ENCODE measurements at regions not wholly inside any gene's neighbourhood (a gene's known extent, or its start where the extent isn't known, plus 50 kb on each side); places are given as distances from the start of the nearest gene placed in this dataset.

DNA sequence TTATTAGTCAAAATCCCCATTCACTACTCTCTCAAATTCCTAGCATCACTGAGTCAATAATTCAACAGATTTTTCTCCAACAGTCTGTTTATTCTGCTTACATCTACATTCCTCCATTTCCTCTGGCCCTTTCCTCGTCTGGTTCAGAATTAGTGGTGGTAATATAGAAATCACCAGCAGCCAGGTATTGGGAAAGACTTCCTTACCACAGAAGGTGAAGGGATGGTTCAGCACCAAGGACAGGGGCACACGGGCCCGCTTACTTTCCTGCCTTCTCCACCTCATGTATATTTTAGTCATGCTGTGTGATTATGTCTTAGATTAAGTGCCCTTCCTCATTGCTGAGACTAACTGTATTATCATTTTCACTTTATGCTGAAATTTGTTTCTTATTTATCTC is 70.4 kb upstream of the APBB1IP start:
- CTCF ChIA-PET = no interaction called here
- POLR2A ChIA-PET = no interaction called here
- no peak overlapping the region for H3K4me2 ChIP-seq
- H3K4me1 ChIP-seq = peaks cover 22% of the 10 kb centered on the region
- TF ChIP-seq NFE2L2 (conservative IDR thresholded peaks at IDR 0.05; ENCODE audit: low read length) (no peak), SREBF2 (IDR thresholded peaks at IDR 0.05) (no peak), CEBPB (IDR thresholded peaks at IDR 0.05) (peak in 1 of 2 experiments; percentile 42; a peak in 2 of 4 replicates), CBX8 (IDR thresholded peaks at IDR 0.05) (no peak), HOXB13 (CRISPR knock-in tag; IDR thresholded peaks at IDR 0.05; ENCODE audit: low read depth) (0 out of 2 replicates have a peak, but pooled peaks have one; percentile 25), RFX5 (IDR thresholded peaks at IDR 0.05) (no peak), HOXB5 (CRISPR knock-in tag; IDR thresholded peaks at IDR 0.05) (0 out of 2 replicates have a peak, but pooled peaks have one; percentile 58), FOSB (CRISPR knock-in tag; IDR thresholded peaks at IDR 0.05) (no peak), E2F6 (IDR thresholded peaks at IDR 0.05; ENCODE audit: borderline replicate concordance, low read depth) (no peak), EHF (CRISPR knock-in tag; IDR thresholded peaks at IDR 0.05) (no peak), EHMT2 (IDR thresholded peaks at IDR 0.05; ENCODE audit: low read depth) (peak; percentile 56; the same call in 1 of the 2 replicates)
- TF ChIP-seq, protein P1, sequence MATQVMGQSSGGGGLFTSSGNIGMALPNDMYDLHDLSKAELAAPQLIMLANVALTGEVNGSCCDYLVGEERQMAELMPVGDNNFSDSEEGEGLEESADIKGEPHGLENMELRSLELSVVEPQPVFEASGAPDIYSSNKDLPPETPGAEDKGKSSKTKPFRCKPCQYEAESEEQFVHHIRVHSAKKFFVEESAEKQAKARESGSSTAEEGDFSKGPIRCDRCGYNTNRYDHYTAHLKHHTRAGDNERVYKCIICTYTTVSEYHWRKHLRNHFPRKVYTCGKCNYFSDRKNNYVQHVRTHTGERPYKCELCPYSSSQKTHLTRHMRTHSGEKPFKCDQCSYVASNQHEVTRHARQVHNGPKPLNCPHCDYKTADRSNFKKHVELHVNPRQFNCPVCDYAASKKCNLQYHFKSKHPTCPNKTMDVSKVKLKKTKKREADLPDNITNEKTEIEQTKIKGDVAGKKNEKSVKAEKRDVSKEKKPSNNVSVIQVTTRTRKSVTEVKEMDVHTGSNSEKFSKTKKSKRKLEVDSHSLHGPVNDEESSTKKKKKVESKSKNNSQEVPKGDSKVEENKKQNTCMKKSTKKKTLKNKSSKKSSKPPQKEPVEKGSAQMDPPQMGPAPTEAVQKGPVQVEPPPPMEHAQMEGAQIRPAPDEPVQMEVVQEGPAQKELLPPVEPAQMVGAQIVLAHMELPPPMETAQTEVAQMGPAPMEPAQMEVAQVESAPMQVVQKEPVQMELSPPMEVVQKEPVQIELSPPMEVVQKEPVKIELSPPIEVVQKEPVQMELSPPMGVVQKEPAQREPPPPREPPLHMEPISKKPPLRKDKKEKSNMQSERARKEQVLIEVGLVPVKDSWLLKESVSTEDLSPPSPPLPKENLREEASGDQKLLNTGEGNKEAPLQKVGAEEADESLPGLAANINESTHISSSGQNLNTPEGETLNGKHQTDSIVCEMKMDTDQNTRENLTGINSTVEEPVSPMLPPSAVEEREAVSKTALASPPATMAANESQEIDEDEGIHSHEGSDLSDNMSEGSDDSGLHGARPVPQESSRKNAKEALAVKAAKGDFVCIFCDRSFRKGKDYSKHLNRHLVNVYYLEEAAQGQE (IDR thresholded peaks at IDR 0.05) = peak; percentile 94
- no peaks in the 10 kb centered on the region for H3K9me3 ChIP-seq
- FAIRE-seq = no peak
- WGBS (ENCODE audit: missing lambda C conversion rate) = 21% methylated on average over 3 of the region's 3 CpGs
- H3K4me3 ChIP-seq = no peak overlapping the region
- DNase-seq (ENCODE audit: low read depth in 1 of 2, low spot score in 1 of 2) = peak; percentile 27 to 63
- H3K27ac ChIP-seq = no peak overlapping the region
- ATAC-seq = peak; percentile 34 to 74; a peak in 4 of 6 replicates

- POLR2A ChIA-PET = no interaction called here
- DNase-seq (ENCODE audit: low read depth in 1 of 2, low spot score in 1 of 2) = no peak
- CTCF ChIA-PET = no interaction called here
These were observed 69.7 kb upstream of the APBB1IP start for GRCh38 chr10:26368463-26368862.

More at GRCh38 chr10:26368463-26368862, 69.7 kb upstream of the APBB1IP start:
- FAIRE-seq (no peak), ATAC-seq (no peak)
- Histone ChIP-seq H3K4me2 (no peak overlapping the region), H3K27ac (no peak overlapping the region), H3K4me1 (peaks cover 22% of the 10 kb centered on the region), H3K4me3 (no peak overlapping the region), H3K9me3 (no peaks in the 10 kb centered on the region)
- WGBS (ENCODE audit: missing lambda C conversion rate) = 41% methylated on average over 4 of the region's 4 CpGs
- TF ChIP-seq HOXB13 (CRISPR knock-in tag; IDR thresholded peaks at IDR 0.05; ENCODE audit: low read depth) (no peak), HDAC2 (IDR thresholded peaks at IDR 0.05) (no peak), MAZ (IDR thresholded peaks at IDR 0.05; ENCODE audit: borderline replicate concordance, low read depth, low read length) (no peak), HEYL (CRISPR knock-in tag; IDR thresholded peaks at IDR 0.05) (no peak), TFCP2L1 (CRISPR knock-in tag; IDR thresholded peaks at IDR 0.05) (no peak), CBX8 (IDR thresholded peaks at IDR 0.05) (no peak)
- TF ChIP-seq, protein P2, sequence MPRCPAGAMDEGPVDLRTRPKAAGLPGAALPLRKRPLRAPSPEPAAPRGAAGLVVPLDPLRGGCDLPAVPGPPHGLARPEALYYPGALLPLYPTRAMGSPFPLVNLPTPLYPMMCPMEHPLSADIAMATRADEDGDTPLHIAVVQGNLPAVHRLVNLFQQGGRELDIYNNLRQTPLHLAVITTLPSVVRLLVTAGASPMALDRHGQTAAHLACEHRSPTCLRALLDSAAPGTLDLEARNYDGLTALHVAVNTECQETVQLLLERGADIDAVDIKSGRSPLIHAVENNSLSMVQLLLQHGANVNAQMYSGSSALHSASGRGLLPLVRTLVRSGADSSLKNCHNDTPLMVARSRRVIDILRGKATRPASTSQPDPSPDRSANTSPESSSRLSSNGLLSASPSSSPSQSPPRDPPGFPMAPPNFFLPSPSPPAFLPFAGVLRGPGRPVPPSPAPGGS (IDR thresholded peaks at IDR 0.05) = no peak
- TF ChIP-seq, protein P3, sequence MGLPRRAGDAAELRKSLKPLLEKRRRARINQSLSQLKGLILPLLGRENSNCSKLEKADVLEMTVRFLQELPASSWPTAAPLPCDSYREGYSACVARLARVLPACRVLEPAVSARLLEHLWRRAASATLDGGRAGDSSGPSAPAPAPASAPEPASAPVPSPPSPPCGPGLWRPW (IDR thresholded peaks at IDR 0.05) = no peak
